ENCODE measurements at regions not wholly inside any gene's neighbourhood (a gene's known extent, or its start where the extent isn't known, plus 50 kb on each side); places are given as distances from the start of the nearest gene placed in this dataset.
A peak's percentile ranks its signal among the peaks of the same experiment; 100 is the strongest.

GRCh38 chr4:16382571-16382970 is 156.3 kb upstream of the TAPT1 start:
- no peaks in the 10 kb centered on the region for H3K27me3 ChIP-seq (ENCODE audit: insufficient read depth, insufficient read length)
- no peak overlapping the region for H3K4me3 ChIP-seq (ENCODE audit: insufficient read length, low read depth)
- no peak for DNase-seq (ENCODE audit: low read depth, low spot score)
- no peaks in the 10 kb centered on the region for H3K9me3 ChIP-seq (ENCODE audit: insufficient read depth, low read length)
- H3K9ac ChIP-seq (ENCODE audit: insufficient read length, low read depth), result no peak overlapping the region
- TF ChIP-seq YY1 (IDR thresholded peaks at IDR 0.05; ENCODE audit: insufficient read depth, insufficient read length) (no peak), SUZ12 (IDR thresholded peaks at IDR 0.05; ENCODE audit: extremely low read depth, insufficient read depth, insufficient read length) (no peak), ZNF274 (IDR thresholded peaks at IDR 0.05; ENCODE audit: low read depth, low read length) (no peak)
- no peaks in the 10 kb centered on the region for H3K4me1 ChIP-seq (ENCODE audit: insufficient read depth, insufficient read length)
- H3K36me3 ChIP-seq (ENCODE audit: insufficient read depth, insufficient read length, low read length), result no peaks in the 10 kb centered on the region

GRCh38 chr4:16377887-16378286 is 151.6 kb upstream of the TAPT1 start:
- Histone ChIP-seq H3K9me3 (ENCODE audit: insufficient read depth, low read length) (no peaks in the 10 kb centered on the region), H3K9ac (ENCODE audit: insufficient read length, low read depth) (no peak overlapping the region), H3K4me1 (ENCODE audit: insufficient read depth, insufficient read length) (no peaks in the 10 kb centered on the region), H3K4me3 (ENCODE audit: insufficient read length, low read depth) (no peak overlapping the region), H3K27me3 (ENCODE audit: insufficient read depth, insufficient read length) (no peaks in the 10 kb centered on the region), H3K36me3 (ENCODE audit: insufficient read depth, insufficient read length, low read length) (no peaks in the 10 kb centered on the region)
- DNase-seq (ENCODE audit: low read depth, low spot score), result peak; percentile 48
- TF ChIP-seq ZNF274 (IDR thresholded peaks at IDR 0.05; ENCODE audit: low read depth, low read length) (no peak), SUZ12 (IDR thresholded peaks at IDR 0.05; ENCODE audit: extremely low read depth, insufficient read depth, insufficient read length) (no peak), YY1 (IDR thresholded peaks at IDR 0.05; ENCODE audit: insufficient read depth, insufficient read length) (no peak)

GRCh38 chr4:16365036-16365569 is 138.8 kb upstream of the TAPT1 start:
- H3K4me1 ChIP-seq (ENCODE audit: insufficient read depth, insufficient read length), result no peaks in the 10 kb centered on the region
- no peaks in the 10 kb centered on the region for H3K27me3 ChIP-seq (ENCODE audit: insufficient read depth, insufficient read length)
- TF ChIP-seq YY1 (IDR thresholded peaks at IDR 0.05; ENCODE audit: insufficient read depth, insufficient read length) (no peak), SUZ12 (IDR thresholded peaks at IDR 0.05; ENCODE audit: extremely low read depth, insufficient read depth, insufficient read length) (no peak), ZNF274 (IDR thresholded peaks at IDR 0.05; ENCODE audit: low read depth, low read length) (no peak)
- no peak overlapping the region for H3K4me3 ChIP-seq (ENCODE audit: insufficient read length, low read depth)
- no peaks in the 10 kb centered on the region for H3K9me3 ChIP-seq (ENCODE audit: insufficient read depth, low read length)
- DNase-seq (ENCODE audit: low read depth, low spot score), result no peak
- H3K36me3 ChIP-seq (ENCODE audit: insufficient read depth, insufficient read length, low read length), result no peaks in the 10 kb centered on the region
- H3K9ac ChIP-seq (ENCODE audit: insufficient read length, low read depth), result no peak overlapping the region

GRCh38 chr4:16360694-16361262 is 134.5 kb upstream of the TAPT1 start:
- DNase-seq (ENCODE audit: low read depth, low spot score), result no peak
- Histone ChIP-seq H3K27me3 (ENCODE audit: insufficient read depth, insufficient read length) (no peaks in the 10 kb centered on the region), H3K4me3 (ENCODE audit: insufficient read length, low read depth) (no peak overlapping the region), H3K4me1 (ENCODE audit: insufficient read depth, insufficient read length) (no peaks in the 10 kb centered on the region), H3K9me3 (ENCODE audit: insufficient read depth, low read length) (no peaks in the 10 kb centered on the region), H3K36me3 (ENCODE audit: insufficient read depth, insufficient read length, low read length) (no peaks in the 10 kb centered on the region), H3K9ac (ENCODE audit: insufficient read length, low read depth) (no peak overlapping the region)
- TF ChIP-seq YY1 (IDR thresholded peaks at IDR 0.05; ENCODE audit: insufficient read depth, insufficient read length) (no peak), ZNF274 (IDR thresholded peaks at IDR 0.05; ENCODE audit: low read depth, low read length) (no peak), SUZ12 (IDR thresholded peaks at IDR 0.05; ENCODE audit: extremely low read depth, insufficient read depth, insufficient read length) (no peak)

GRCh38 chr4:16353165-16353564 is 126.9 kb upstream of the TAPT1 start:
- no peak overlapping the region for H3K9ac ChIP-seq (ENCODE audit: insufficient read length, low read depth)
- no peaks in the 10 kb centered on the region for H3K36me3 ChIP-seq (ENCODE audit: insufficient read depth, insufficient read length, low read length)
- no peak overlapping the region for H3K4me3 ChIP-seq (ENCODE audit: insufficient read length, low read depth)
- TF ChIP-seq YY1 (IDR thresholded peaks at IDR 0.05; ENCODE audit: insufficient read depth, insufficient read length) (no peak), SUZ12 (IDR thresholded peaks at IDR 0.05; ENCODE audit: extremely low read depth, insufficient read depth, insufficient read length) (no peak), ZNF274 (IDR thresholded peaks at IDR 0.05; ENCODE audit: low read depth, low read length) (no peak)
- no peaks in the 10 kb centered on the region for H3K9me3 ChIP-seq (ENCODE audit: insufficient read depth, low read length)
- no peaks in the 10 kb centered on the region for H3K27me3 ChIP-seq (ENCODE audit: insufficient read depth, insufficient read length)
- no peaks in the 10 kb centered on the region for H3K4me1 ChIP-seq (ENCODE audit: insufficient read depth, insufficient read length)
- no peak for DNase-seq (ENCODE audit: low read depth, low spot score)

GRCh38 chr4:16351161-16351560 is 124.9 kb upstream of the TAPT1 start:
- Histone ChIP-seq H3K36me3 (ENCODE audit: insufficient read depth, insufficient read length, low read length) (no peaks in the 10 kb centered on the region), H3K4me3 (ENCODE audit: insufficient read length, low read depth) (no peak overlapping the region), H3K9me3 (ENCODE audit: insufficient read depth, low read length) (no peaks in the 10 kb centered on the region), H3K4me1 (ENCODE audit: insufficient read depth, insufficient read length) (no peaks in the 10 kb centered on the region), H3K27me3 (ENCODE audit: insufficient read depth, insufficient read length) (no peaks in the 10 kb centered on the region), H3K9ac (ENCODE audit: insufficient read length, low read depth) (no peak overlapping the region)
- TF ChIP-seq YY1 (IDR thresholded peaks at IDR 0.05; ENCODE audit: insufficient read depth, insufficient read length) (no peak), SUZ12 (IDR thresholded peaks at IDR 0.05; ENCODE audit: extremely low read depth, insufficient read depth, insufficient read length) (no peak), ZNF274 (IDR thresholded peaks at IDR 0.05; ENCODE audit: low read depth, low read length) (no peak)
- DNase-seq (ENCODE audit: low read depth, low spot score), result no peak

GRCh38 chr4:16344853-16345252 is 118.6 kb upstream of the TAPT1 start:
- Histone ChIP-seq H3K9ac (ENCODE audit: insufficient read length, low read depth) (no peak overlapping the region), H3K4me3 (ENCODE audit: insufficient read length, low read depth) (no peak overlapping the region), H3K36me3 (ENCODE audit: insufficient read depth, insufficient read length, low read length) (no peaks in the 10 kb centered on the region), H3K27me3 (ENCODE audit: insufficient read depth, insufficient read length) (no peaks in the 10 kb centered on the region), H3K4me1 (ENCODE audit: insufficient read depth, insufficient read length) (no peaks in the 10 kb centered on the region), H3K9me3 (ENCODE audit: insufficient read depth, low read length) (no peaks in the 10 kb centered on the region)
- TF ChIP-seq SUZ12 (IDR thresholded peaks at IDR 0.05; ENCODE audit: extremely low read depth, insufficient read depth, insufficient read length) (no peak), YY1 (IDR thresholded peaks at IDR 0.05; ENCODE audit: insufficient read depth, insufficient read length) (no peak)
- no peak for DNase-seq (ENCODE audit: low read depth, low spot score)
